Peyer's patch (tissue), 4 donors: ENCODE measurements at regions not wholly inside any gene's neighbourhood (a gene's known extent, or its start where the extent isn't known, plus 50 kb on each side); places are given as distances from the start of the nearest gene placed in this dataset.

Experiments
- CTCF ChIP-seq, 6 experiments: fragments of 450-650 bp in 4 of 6; fragments of 200-600 bp in 2 of 6; sonication (generic) in 1 of 6; IDR thresholded peaks; one replicate each; pipeline ENCODE4 v1.5.1; 2017 to 2019; ENCODE audit warnings: antibody characterized with exemption in 6 of 6, mild to moderate bottlenecking in 3 of 6, moderate library complexity in 1 of 6
- POLR2A ChIP-seq, 2 donors: fragments of 450-650 bp; IDR thresholded peaks; one replicate each; pipeline ENCODE4 v1.5.1; 2017; ENCODE audit warnings: antibody characterized with exemption in 2 of 2, mild to moderate bottlenecking in 2 of 2, moderate library complexity in 2 of 2

GRCh38 chr5:155394727-155395126, 381.2 kb downstream of the KIF4B start:
- TF ChIP-seq CTCF (IDR thresholded peaks at IDR 0.05) (no peak), POLR2A (IDR thresholded peaks at IDR 0.05) (no peak)
